HEK293T (cell line): ENCODE measurements at regions not wholly inside any gene's neighbourhood (a gene's known extent, or its start where the extent isn't known, plus 50 kb on each side); places are given as distances from the start of the nearest gene placed in this dataset.

ENCODE experiments used
- CTCF ChIA-PET: fragments of 350-600 bp; formaldehyde crosslinking; extraction: SDS; loops from one replicate; lab custom pipeline; 2021; ENCODE audit warnings: antibody characterized with exemption, inconsistent platforms; lab: Yijun Ruan, JAX
- POLR2A ChIA-PET: fragments of 350-600 bp; formaldehyde crosslinking; extraction: SDS; loops from one replicate; lab custom pipeline; 2020; ENCODE audit warnings: antibody characterized with exemption, inconsistent platforms; lab: Yijun Ruan, JAX
- DNase-seq: peaks from one replicate; pipeline ENCODE4 v3.0.0; 2012; ENCODE audit warnings: mixed read lengths; ENCODE audit errors: extremely low spot score
- ARNT ChIP-seq: fragments of 450-650 bp; IDR thresholded peaks from 2 replicates; pipeline ENCODE4 v1.6.1; 2017; ENCODE audit warnings: mild to moderate bottlenecking
- BHLHE40 ChIP-seq: fragments of 450-650 bp; IDR thresholded peaks from 2 replicates; pipeline ENCODE4 v1.6.1; 2016; ENCODE audit warnings: mild to moderate bottlenecking, moderate library complexity, borderline replicate concordance
- CTBP1 ChIP-seq: fragments of 450-650 bp; IDR thresholded peaks from 2 replicates; pipeline ENCODE4 v1.6.1; 2016; ENCODE audit warnings: borderline replicate concordance
- ELF4 ChIP-seq: fragments of 450-650 bp; IDR thresholded peaks from 2 replicates; pipeline ENCODE4 v1.6.1; 2017; ENCODE audit warnings: antibody characterized with exemption
- FOXA1 ChIP-seq: fragments of 450-650 bp; IDR thresholded peaks from 2 replicates; pipeline ENCODE4 v1.6.1; 2016; ENCODE audit warnings: mild to moderate bottlenecking
- FOXK2 ChIP-seq: fragments of 450-650 bp; IDR thresholded peaks from 2 replicates; pipeline ENCODE4 v1.6.1; 2016; ENCODE audit warnings: mild to moderate bottlenecking
- FOXM1 ChIP-seq: fragments of 450-650 bp; IDR thresholded peaks from 2 replicates; pipeline ENCODE4 v1.6.1; 2017; ENCODE audit warnings: mild to moderate bottlenecking, borderline replicate concordance
- HDGF ChIP-seq: fragments of 450-650 bp; IDR thresholded peaks from 2 replicates; pipeline ENCODE4 v1.6.1; 2017; ENCODE audit warnings: antibody characterized with exemption, borderline replicate concordance
- L3MBTL2 ChIP-seq: fragments of 450-650 bp; conservative IDR thresholded peaks from 2 replicates; pipeline ENCODE4 v1.6.1; 2016; ENCODE audit warnings: mild to moderate bottlenecking
- LEF1 ChIP-seq: fragments of 450-650 bp; IDR thresholded peaks from 2 replicates; pipeline ENCODE4 v1.6.1; 2017; ENCODE audit warnings: mild to moderate bottlenecking, borderline replicate concordance
- NFRKB ChIP-seq: fragments of 450-650 bp; IDR thresholded peaks from 2 replicates; pipeline ENCODE4 v1.6.1; 2016; ENCODE audit warnings: mild to moderate bottlenecking, moderate library complexity
- PKNOX1 ChIP-seq: fragments of 450-650 bp; IDR thresholded peaks from 2 replicates; pipeline ENCODE4 v1.6.1; 2016
- SP1 ChIP-seq: fragments of 450-650 bp; IDR thresholded peaks from 2 replicates; pipeline ENCODE4 v1.6.1; 2017
- SUZ12 ChIP-seq: fragments of 450-650 bp; IDR thresholded peaks from 2 replicates; pipeline ENCODE4 v1.6.1; 2016; ENCODE audit warnings: mild to moderate bottlenecking
- TARDBP ChIP-seq: fragments of 450-650 bp; IDR thresholded peaks from 2 replicates; pipeline ENCODE4 v1.6.1; 2016
- ZNF384 ChIP-seq: fragments of 450-650 bp; IDR thresholded peaks from 2 replicates; pipeline ENCODE4 v1.6.1; 2016

DNA sequence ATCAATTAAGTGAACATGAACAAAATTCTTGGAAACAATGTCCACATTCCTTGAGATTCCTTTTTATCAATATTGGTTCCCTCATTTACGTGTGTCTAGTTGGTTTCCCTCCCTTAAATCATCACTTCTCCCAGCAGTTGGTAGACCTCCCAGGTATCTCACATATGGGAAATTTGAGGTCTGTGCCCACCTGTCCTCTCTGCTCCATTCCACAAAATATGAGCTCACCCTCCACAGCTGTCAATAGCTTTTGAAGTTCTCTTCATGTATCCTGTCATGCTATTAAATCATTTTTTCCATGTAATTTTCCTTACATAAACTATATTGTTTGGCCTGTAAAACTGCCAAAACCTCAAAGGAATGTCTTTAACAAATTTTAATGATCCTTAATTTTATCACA lies 992.2 kb upstream of the ACVR2A start:
- DNase-seq, result no peak
- no peak for TF ChIP-seq SP1
- TF ChIP-seq SUZ12, result no peak
- TF ChIP-seq ELF4, result no peak
- TF ChIP-seq TARDBP, result no peak
- no peak for TF ChIP-seq L3MBTL2
- TF ChIP-seq ARNT, result no peak
- TF ChIP-seq NFRKB, result no peak
- ChIA-PET CTCF (no interaction called here), POLR2A (no interaction called here)

GRCh38 chr2:146850746-146851145 lies 994.1 kb upstream of the ACVR2A start:
- CTCF ChIA-PET, result no interaction called here
- DNase-seq, result no peak
- TF ChIP-seq CTBP1 (no peak), TARDBP (no peak), PKNOX1 (no peak), ARNT (no peak), SUZ12 (no peak), HDGF (no peak), FOXK2 (no peak), FOXA1 (no peak), ZNF384 (no peak), LEF1 (no peak), FOXM1 (no peak), SP1 (no peak), L3MBTL2 (no peak), ELF4 (no peak), NFRKB (no peak), BHLHE40 (no peak)
- POLR2A ChIA-PET, result no interaction called here

DNA sequence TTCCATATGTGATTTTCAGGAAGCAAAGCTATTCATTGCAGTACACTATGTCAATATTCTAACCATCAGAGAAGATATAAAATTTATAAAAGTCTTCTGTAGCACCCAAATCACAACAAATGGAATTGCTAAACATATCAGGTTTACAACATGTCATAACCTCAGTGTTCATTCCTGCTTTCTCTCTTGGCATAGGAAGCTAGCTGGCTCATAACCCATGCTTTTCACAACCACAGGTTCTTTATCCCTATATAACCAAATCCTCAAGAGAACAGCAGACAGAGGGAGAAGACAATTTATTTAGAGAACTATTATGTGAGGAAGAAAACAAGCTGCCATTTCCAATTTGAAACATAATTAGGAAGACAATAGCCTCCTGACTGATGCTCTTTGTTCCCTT lies 997.0 kb upstream of the ACVR2A start:
- CTCF ChIA-PET, result no interaction called here
- no peak for TF ChIP-seq ZNF384
- TF ChIP-seq CTBP1, result no peak
- no peak for TF ChIP-seq TARDBP
- TF ChIP-seq FOXK2, result no peak
- no peak for TF ChIP-seq PKNOX1
- TF ChIP-seq ARNT, result no peak
- TF ChIP-seq NFRKB, result no peak
- TF ChIP-seq SUZ12, result no peak
- TF ChIP-seq ELF4, result no peak
- no peak for TF ChIP-seq HDGF
- no peak for TF ChIP-seq L3MBTL2
- TF ChIP-seq FOXM1, result no peak
- no peak for DNase-seq
- POLR2A ChIA-PET, result no interaction called here

DNA sequence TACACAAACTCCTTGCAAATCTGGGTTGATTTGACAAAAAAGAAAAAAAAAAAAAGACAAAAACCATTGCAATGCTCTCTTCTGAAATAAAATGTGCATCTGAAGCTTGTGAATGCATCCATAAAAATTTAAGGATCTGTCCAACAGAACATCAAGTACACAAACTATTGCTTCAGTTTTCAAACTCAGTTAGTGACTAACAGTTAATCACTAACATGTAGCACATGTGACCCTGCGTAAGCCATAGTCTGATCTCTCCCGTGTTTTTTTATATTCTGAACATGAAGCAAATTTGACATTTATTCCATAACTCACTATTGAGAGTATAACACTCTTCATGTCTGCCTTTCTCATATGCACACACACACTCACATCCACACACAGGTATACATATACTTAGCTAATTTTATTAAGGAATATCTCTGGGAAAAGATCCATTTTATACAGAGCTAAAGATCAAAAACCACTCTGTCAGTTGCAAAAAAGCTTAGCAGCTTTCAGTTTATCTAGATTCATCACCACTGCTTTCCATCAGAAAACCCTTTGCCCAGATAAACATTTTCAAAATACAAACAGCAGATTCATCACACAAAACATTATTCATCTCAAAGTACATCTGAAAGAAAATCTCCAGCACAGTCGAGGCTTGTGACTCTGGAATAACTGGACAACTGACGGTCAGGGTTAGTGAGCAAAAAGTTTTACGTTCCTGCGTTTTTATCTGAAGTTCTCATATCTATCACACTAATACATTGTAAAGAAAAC lies 1000.4 kb upstream of the ACVR2A start:
- CTCF ChIA-PET, result no interaction called here

GRCh38 chr2:146837857-146838256 lies 1007.0 kb upstream of the ACVR2A start:
- POLR2A ChIA-PET, result no interaction called here
- CTCF ChIA-PET, result no interaction called here
- DNase-seq, result no peak
- TF ChIP-seq CTBP1 (no peak), SP1 (no peak), HDGF (no peak), FOXM1 (no peak), ZNF384 (no peak), FOXK2 (no peak), LEF1 (no peak), PKNOX1 (no peak), ARNT (no peak), L3MBTL2 (no peak), NFRKB (no peak), BHLHE40 (no peak), SUZ12 (no peak), FOXA1 (no peak), ELF4 (no peak), TARDBP (no peak)

More for the DNA sequence above, 1000.4 kb upstream of the ACVR2A start:
- no peak for DNase-seq
- POLR2A ChIA-PET, result no interaction called here
- no peak for TF ChIP-seq NFRKB
- no peak for TF ChIP-seq HDGF
- TF ChIP-seq ELF4, result no peak
- TF ChIP-seq BHLHE40, result no peak
- no peak for TF ChIP-seq LEF1
- no peak for TF ChIP-seq SUZ12

- ChIA-PET POLR2A (no interaction called here), CTCF (no interaction called here)
- TF ChIP-seq SUZ12 (no peak), HDGF (no peak), BHLHE40 (no peak), FOXA1 (no peak), L3MBTL2 (no peak), ELF4 (no peak), LEF1 (no peak), SP1 (no peak), PKNOX1 (no peak), FOXM1 (no peak), ZNF384 (no peak), TARDBP (no peak), ARNT (no peak), CTBP1 (no peak), FOXK2 (no peak), NFRKB (no peak)
- no peak for DNase-seq
These were observed 1018.4 kb upstream of the ACVR2A start for GRCh38 chr2:146826388-146826787.
